Parathyroid adenoma (tissue), 2 donors: ENCODE measurements at regions not wholly inside any gene's neighbourhood (a gene's known extent, or its start where the extent isn't known, plus 50 kb on each side); places are given as distances from the start of the nearest gene placed in this dataset.
A peak's percentile ranks its signal among the peaks of the same experiment; 100 is the strongest.
"Not testable (repeated sequence)": the region's sequence is repeated elsewhere in the genome, so short reads cannot be mapped to it uniquely, and the experiment has no call there.

Experiments
- H2AFZ ChIP-seq: fragments of 300-600 bp; sonication (generic); one replicate; pipeline ENCODE4 v1.7.0; 2017; ENCODE audit warnings: antibody characterized with exemption, mild to moderate bottlenecking
- H3K27ac ChIP-seq: fragments of 300-600 bp; sonication (generic); one replicate; pipeline ENCODE4 v1.7.0; 2017
- H3K27me3 ChIP-seq: fragments of 300-600 bp; sonication (generic); one replicate; pipeline ENCODE4 v1.7.0; 2017; ENCODE audit warnings: low read length; ENCODE audit not compliant: control insufficient read depth, insufficient read depth
- H3K36me3 ChIP-seq: fragments of 300-600 bp; sonication (generic); one replicate; pipeline ENCODE4 v1.7.0; 2017; ENCODE audit warnings: low read length; ENCODE audit not compliant: control insufficient read depth, insufficient read depth
- H3K4me1 ChIP-seq: fragments of 300-600 bp; sonication (generic); one replicate; pipeline ENCODE4 v1.7.0; 2017; ENCODE audit warnings: control low read depth
- H3K4me2 ChIP-seq: fragments of 300-600 bp; sonication (generic); one replicate; pipeline ENCODE4 v1.7.0; 2017; ENCODE audit warnings: low read length
- H3K4me3 ChIP-seq: fragments of 300-600 bp; sonication (generic); one replicate; pipeline ENCODE4 v1.7.0; 2017; ENCODE audit warnings: low read depth, low read length
- H3K79me2 ChIP-seq: fragments of 300-600 bp; sonication (generic); one replicate; pipeline ENCODE4 v1.7.0; 2017; ENCODE audit warnings: control low read depth
- H3K9ac ChIP-seq: fragments of 300-600 bp; sonication (generic); one replicate; pipeline ENCODE4 v1.7.0; 2017; ENCODE audit warnings: mild to moderate bottlenecking
- H3K9me3 ChIP-seq: fragments of 300-600 bp; sonication (generic); one replicate; pipeline ENCODE4 v1.7.0; 2017; ENCODE audit warnings: low read length; ENCODE audit not compliant: control insufficient read depth
- TF ChIP-seq, protein P1 (sequence below): fragments of 300-600 bp; sonication (generic); IDR thresholded peaks from one replicate; pipeline ENCODE4 v1.7.0; 2017; ENCODE audit warnings: antibody characterized with exemption, mild to moderate bottlenecking
- donor health status: primary hyperparathyroidism.

DNA sequence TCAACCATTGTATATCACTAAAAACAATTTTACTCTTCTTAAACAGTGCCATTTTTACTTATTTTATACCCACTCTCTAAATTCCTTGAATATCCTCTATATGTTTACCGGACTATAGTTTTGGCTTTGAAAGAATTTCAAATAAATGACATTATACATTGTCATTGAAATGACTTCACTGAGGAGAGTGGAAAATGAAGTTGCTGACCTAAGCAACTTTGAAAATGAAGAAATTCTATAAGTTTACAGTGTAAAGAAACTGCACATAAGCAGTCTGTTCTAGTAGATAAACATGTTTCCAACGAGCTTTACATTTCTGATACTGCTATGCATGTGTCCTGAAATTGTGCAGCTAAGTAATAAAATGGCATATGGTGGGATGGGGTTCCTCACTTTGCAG lies 1094.0 kb downstream of the TMEM121 start:
- no peak overlapping the region for H3K4me3 ChIP-seq
- H3K4me1 ChIP-seq: no peaks in the 10 kb centered on the region
- no peak overlapping the region for H3K9ac ChIP-seq
- H3K4me2 ChIP-seq: no peak overlapping the region
- TF ChIP-seq, protein P1, sequence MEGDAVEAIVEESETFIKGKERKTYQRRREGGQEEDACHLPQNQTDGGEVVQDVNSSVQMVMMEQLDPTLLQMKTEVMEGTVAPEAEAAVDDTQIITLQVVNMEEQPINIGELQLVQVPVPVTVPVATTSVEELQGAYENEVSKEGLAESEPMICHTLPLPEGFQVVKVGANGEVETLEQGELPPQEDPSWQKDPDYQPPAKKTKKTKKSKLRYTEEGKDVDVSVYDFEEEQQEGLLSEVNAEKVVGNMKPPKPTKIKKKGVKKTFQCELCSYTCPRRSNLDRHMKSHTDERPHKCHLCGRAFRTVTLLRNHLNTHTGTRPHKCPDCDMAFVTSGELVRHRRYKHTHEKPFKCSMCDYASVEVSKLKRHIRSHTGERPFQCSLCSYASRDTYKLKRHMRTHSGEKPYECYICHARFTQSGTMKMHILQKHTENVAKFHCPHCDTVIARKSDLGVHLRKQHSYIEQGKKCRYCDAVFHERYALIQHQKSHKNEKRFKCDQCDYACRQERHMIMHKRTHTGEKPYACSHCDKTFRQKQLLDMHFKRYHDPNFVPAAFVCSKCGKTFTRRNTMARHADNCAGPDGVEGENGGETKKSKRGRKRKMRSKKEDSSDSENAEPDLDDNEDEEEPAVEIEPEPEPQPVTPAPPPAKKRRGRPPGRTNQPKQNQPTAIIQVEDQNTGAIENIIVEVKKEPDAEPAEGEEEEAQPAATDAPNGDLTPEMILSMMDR: no peak
- H2AFZ ChIP-seq: no peak overlapping the region
- H3K27me3 ChIP-seq: no peaks in the 10 kb centered on the region
- H3K79me2 ChIP-seq: no peaks in the 10 kb centered on the region
- no peaks in the 10 kb centered on the region for H3K36me3 ChIP-seq
- H3K9me3 ChIP-seq: no peaks in the 10 kb centered on the region
- H3K27ac ChIP-seq: no peak overlapping the region

DNA sequence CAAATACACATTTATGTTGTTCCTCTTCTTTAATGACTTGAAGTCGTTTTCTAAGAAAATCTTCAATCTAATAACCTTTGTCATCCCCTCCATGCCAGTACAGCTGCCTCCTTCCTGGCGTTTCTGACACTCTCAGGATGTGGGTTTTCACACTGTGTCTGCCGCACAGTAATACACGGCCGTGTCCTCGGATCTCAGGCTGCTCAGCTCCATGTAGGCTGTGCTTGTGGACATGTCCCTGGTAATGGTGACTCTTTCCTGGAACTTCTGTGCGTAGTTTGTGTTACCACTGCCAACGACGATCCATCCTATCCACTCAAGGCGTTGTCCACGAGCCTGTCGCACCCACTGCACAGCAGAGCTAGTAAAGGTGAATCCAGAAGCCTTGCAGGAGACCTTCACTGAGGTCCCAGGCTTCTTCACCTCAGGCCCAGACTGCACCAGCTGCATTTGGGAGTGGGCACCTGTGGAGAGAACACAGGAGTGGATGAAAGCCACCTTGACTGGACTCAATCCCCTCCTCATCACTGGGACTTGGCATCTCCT lies 1095.9 kb downstream of the TMEM121 start:
- Histone ChIP-seq H3K27ac (no peak overlapping the region), H2AFZ (no peak overlapping the region), H3K36me3 (no peaks in the 10 kb centered on the region), H3K4me2 (no peak overlapping the region), H3K9me3 (no peaks in the 10 kb centered on the region), H3K79me2 (no peaks in the 10 kb centered on the region), H3K9ac (no peak overlapping the region), H3K4me3 (no peak overlapping the region), H3K27me3 (no peaks in the 10 kb centered on the region), H3K4me1 (no peaks in the 10 kb centered on the region)
- TF ChIP-seq, protein P1: no peak

DNA sequence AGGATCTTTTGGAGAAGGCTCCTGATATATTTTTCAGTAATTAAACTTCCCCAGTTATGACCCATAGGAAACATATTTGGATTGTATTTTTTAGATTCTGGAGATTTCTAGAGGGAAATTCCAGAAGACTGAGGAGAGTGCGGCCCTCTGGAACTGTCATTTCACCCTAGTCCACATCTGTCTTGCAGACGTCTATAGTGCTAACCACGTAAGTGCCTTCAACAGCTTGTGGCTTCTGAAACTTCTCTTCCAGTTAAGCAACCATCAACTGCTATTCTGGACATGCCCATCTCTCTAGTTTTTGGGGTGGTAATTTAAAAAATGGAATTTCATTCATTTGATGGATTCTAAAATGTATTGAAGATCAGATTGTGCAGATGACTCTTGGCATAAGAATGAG lies 1098.8 kb downstream of the TMEM121 start:
- Histone ChIP-seq H2AFZ (no peak overlapping the region), H3K4me1 (no peaks in the 10 kb centered on the region), H3K9ac (no peak overlapping the region), H3K79me2 (no peaks in the 10 kb centered on the region), H3K4me2 (no peak overlapping the region), H3K27ac (no peak overlapping the region), H3K27me3 (no peaks in the 10 kb centered on the region), H3K36me3 (no peaks in the 10 kb centered on the region), H3K4me3 (no peak overlapping the region), H3K9me3 (no peaks in the 10 kb centered on the region)
- TF ChIP-seq, protein P1: no peak

DNA sequence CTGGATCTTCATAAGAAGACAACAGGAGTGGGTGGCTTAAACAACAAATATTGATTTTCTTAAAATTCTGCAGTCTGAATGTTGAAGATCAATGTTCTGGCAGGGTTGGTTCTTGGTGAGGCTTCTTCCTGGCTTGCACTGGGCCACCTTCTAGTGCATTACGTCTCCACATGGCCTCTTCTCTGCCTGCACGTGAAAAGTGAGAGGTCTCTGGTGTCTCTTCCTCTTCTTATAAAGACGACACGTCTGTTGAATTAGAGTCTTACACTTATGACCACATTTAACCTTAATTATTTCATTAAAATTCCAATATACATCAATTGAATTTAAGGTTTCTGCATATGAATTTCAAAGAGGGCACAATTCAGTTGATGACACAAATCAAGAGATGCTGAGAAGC lies 1100.1 kb downstream of the TMEM121 start:
- not testable (repeated sequence) for H3K36me3 ChIP-seq, H3K27ac ChIP-seq

DNA sequence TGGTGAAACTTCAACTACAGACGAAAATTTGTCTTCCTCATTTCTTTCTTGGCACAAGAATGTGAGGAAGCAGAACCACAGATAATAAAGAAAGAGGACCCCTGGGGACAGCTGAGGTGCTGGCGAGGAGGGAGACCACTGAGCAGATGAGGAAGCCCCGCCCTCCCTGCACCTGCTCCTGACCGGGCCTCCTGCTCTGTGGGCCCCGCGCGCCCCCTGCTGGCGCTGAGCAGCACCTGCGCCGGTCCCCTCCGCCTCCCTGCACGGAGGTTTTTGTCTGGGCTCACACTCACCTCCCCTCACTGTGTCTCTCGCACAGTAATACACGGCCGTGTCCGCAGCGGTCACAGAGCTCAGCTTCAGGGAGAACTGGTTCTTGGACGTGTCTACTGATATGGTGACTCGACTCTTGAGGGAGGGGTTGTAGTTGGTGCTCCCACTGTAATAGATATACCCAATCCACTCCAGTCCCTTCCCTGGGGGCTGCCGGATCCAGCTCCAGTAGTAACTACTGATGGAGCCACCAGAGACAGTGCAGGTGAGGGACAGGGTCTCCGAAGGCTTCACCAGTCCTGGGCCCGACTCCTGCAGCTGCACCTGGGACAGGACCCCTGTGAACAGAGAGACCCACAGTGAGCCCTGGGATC lies 1100.7 kb downstream of the TMEM121 start:
- H3K27me3 ChIP-seq, H3K4me2 ChIP-seq, H3K27ac ChIP-seq, H3K9me3 ChIP-seq, H3K4me1 ChIP-seq, H2AFZ ChIP-seq, H3K36me3 ChIP-seq, H3K4me3 ChIP-seq, H3K79me2 ChIP-seq, H3K9ac ChIP-seq: not testable (repeated sequence)
- TF ChIP-seq, protein P1: peak; percentile 11

More for the DNA sequence above, 1100.1 kb downstream of the TMEM121 start:
- H3K9me3 ChIP-seq, H3K4me3 ChIP-seq, H3K79me2 ChIP-seq, H3K9ac ChIP-seq, H3K4me2 ChIP-seq, H3K4me1 ChIP-seq, H2AFZ ChIP-seq, H3K27me3 ChIP-seq: not testable (repeated sequence)
